Myocyte (in vitro differentiated cells): ENCODE measurements at regions not wholly inside any gene's neighbourhood (a gene's known extent, or its start where the extent isn't known, plus 50 kb on each side); places are given as distances from the start of the nearest gene placed in this dataset.
A peak's percentile ranks its signal among the peaks of the same experiment; 100 is the strongest.

Source experiments
- DNase-seq: peaks from one replicate; pipeline ENCODE4 v3.0.0-alpha.2; 2012; ENCODE audit warnings: low read depth

DNA sequence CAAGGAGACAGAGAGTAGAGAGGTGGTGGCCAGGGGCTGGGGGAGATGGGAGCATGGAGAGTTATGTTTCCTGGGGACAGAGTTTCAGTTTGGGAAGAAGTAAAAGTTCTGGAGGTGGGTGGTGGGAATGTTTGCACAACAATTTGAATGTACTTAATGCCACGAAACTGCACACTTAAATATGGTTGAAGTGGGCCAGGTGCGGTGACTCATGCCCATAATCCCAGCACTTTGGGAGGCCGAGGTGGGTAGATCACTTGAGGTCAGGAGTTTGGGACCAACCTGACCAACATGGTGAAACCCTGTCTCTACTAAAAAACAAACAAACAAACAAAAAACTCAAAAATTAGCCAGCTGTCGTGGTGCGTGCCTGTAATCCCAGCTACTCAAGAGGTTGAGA is 137.2 kb downstream of the PFKFB3 start:
- no peak for DNase-seq

DNA sequence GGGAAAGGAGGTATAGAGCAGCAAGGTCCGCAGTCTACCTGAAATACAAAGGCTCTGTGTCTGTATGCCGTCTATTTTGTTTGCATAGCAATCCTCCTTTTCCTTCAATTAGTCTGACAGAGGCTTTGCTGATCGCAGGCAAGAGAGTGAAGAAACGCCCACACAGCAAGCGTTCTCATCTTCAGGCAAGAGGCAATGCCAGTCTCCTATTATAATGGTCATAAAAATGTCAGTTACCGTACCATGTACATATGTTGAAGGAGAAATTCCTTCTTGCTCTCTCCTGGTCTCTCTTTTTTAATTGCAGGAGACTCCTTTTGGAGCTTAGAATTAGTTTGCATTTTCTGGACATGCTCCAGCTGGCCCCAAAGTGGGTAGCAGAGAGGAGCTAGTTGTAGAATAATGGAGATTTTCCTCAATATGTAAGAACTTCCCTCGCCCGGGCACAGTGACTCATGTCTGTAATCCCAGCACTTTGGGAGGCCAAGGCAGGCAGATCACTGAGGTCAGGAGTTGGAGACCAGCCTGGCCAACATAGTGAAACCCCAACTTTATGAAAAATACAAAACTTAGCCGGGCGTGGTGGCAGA is 139.5 kb downstream of the PFKFB3 start:
- no peak for DNase-seq

DNA sequence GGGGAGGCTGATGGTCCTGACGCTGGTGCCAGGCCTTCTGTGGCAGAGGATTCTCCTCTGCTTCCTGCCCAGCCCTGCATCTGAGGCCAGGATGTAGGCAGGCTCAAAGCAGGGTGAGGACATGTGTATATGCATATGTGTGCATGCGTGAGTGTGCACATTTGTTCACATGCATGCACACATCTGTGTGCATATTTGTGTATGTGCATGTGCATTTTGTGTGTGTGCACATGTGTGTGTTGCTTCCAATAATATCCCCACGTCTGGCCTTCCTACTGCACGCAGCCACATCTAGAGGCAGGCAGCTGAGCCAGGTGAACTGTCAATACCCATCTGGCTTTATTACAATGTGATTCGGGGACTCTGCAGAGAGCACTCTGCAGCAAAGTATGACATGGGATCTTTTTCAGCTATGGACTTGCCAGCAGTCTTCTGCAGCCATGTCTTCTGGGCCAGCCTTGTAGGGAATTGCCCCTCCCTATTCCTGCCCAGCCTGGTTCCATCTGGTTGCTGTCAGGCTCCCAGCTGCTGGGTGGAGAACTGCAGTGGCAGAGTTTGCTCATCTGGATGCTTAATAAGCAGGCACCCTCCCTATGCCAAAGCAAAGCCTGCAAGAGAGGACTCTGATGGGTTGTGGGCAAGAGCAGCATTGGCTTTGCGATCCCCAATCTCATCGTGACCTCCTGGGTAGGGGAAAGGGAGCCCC is 140.7 kb downstream of the PFKFB3 start:
- DNase-seq, result no peak

DNA sequence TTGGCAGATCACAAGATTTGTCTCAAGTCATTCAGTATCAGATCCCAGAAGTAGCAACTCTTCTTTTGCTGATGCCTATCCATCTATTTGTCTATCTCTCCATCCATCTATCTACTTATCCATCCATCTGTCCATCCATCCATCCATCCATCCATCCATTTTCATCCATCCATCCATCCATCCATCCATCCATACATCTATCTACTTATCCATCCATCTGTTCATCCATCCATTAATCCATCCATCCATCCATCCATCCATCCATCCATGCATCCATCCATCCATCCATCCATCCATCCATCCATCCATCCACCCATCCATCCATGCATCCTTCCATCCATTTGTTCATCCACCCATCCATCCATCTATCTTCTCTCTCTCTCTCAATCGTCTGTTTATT is 142.7 kb downstream of the PFKFB3 start:
- DNase-seq, result no peak

DNA sequence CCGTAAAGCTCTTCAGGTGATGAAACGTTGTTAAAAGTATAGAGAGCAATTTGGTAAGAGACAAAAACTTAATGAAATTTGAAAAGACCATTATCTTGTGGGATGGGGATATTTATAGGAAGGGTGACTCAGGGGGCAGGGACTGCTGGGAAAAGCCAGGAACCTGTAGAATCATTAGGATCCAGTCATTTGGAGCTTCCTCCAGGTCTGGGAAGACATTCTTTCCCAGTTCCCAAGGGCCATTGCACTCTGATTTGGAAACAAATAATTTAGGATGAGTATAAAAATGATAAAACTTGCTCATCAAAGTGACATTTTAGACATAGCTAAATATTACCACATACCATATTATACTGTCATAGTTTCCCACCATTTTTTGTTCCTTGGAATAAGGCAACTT is 143.9 kb downstream of the PFKFB3 start:
- no peak for DNase-seq

DNA sequence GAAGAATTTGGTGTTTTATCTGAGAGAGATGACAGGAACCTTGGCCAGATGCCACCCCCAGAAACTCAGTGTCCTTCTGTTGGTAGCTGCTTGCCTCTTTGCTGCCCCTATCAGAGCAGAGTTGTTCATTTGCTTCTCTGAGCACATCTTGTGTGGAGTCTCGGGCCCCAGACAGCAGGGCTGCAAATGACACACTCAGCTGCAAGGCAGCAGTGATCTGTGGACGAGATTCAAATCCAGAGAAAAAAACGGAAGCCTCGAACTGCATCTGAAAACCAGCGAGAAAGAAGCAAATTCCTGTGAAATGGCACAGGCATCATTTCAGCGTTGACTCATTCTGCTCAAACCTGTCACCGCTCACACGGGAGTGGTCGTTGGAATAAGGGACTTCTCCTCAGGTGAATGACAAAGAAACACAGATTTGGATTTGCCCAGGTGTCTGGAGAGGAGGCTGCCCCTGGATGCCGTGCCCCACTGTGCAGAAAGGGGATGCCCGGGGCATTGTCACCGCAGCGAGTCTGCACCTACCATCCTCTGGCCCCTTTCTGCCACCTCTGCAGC is 144.7 kb downstream of the PFKFB3 start:
- DNase-seq, result no peak

DNA sequence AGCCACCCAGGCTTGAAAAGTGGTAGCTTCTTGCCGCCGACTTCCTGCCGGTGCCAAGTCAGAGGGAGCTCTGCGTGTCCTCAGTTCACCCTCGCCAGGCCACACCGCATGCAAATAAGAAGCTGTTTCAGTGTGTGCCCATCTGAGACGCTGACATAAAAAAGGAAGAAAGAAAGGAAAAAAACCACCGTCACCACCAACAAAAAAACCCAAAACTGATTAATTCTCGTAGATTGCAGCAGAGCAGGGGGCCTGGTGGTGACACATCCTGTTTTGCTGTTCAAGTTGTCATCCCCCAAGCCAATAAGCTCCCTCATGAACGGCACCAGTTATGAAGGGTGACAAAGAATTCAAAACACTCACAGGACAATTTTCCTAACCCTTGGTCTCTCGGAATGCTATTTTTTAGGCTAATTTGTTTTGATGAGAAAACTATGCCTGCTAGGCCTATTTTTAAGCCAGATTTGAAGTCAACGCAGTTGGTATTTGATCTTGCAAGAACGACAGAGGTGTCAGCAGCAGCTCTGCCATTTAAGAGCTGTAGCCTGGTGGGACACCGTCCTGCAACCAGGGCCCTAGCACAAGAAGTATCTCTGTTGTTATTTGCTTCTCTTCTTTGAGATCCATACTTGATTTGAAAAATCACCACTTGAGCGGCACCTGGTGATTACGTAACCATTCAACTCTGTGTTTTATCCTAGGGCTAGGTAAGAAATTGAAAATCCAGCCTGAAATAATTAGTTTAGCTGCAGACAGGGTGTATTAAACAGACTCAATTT is 145.6 kb downstream of the PFKFB3 start:
- DNase-seq, result peak; percentile 31

DNA sequence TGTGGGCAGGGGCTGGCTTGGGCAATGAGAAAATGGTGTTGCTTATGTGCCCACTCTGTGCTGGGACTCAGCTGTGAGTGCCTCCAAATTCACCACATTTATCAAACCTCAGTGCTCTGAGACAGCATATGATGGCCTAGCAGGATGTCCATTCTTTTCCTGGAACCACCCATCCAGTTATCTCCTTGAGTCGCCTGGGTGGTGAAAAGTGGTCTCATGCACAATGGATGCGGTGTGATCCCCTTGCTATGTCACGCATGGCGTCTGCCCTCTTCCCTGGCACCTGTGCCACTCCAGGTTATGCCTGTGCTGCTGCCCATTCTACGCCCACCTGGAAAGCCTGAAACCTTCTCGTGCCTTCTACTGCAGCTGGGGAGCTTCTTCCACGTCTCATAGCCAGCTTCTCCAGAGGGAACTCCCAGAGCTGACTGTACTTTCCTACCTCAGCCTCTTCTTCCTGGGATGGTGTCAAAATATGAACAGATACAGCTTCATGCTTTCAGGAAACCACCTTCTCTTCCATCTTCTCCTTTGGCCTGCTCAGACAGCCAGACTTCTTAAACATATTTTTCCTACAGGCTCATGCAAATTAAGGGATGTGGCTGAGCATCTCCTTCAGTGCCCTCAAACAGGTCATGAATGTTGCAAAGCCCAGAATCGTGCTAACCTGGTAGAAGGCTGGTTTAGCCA is 147.3 kb downstream of the PFKFB3 start:
- no peak for DNase-seq

DNA sequence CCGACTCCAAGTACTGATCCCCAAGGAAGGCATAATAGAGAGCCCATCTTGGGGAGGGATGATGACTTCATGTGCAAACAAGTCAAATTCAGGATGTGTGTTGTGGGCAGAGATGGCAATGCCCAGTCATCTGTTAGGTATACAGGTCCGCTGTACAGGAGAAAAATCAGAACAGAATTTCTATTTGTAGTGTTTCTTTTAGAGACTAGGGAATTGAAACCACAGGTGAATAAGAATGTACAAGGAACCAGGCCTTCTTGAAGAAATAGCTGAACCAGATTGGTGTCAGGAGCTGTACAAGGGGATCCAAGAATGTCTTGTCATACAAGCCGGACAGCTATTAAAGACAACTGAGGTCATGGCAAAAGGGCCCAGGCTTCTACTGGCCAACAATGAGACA is 147.9 kb downstream of the PFKFB3 start:
- DNase-seq, result no peak

DNA sequence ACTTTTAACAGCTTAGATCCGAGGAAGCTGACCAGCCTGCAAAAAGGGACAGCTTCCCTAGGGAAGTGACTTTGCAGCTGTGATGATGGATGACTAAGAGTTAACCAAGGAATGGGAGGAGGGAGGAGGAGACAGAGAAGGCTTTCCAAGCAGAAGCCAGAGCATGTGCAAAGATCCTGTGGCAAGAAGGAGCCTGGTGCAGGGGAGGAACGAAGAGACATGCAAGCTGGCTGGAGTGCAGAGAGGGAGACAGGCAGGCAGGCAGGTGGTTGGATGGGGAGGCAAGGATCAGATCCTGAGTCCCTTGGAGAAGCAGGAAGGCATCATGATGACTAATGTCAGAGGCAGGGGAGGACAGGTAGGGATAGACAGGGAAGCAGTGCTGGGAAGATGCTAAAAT is 148.8 kb downstream of the PFKFB3 start:
- no peak for DNase-seq

DNA sequence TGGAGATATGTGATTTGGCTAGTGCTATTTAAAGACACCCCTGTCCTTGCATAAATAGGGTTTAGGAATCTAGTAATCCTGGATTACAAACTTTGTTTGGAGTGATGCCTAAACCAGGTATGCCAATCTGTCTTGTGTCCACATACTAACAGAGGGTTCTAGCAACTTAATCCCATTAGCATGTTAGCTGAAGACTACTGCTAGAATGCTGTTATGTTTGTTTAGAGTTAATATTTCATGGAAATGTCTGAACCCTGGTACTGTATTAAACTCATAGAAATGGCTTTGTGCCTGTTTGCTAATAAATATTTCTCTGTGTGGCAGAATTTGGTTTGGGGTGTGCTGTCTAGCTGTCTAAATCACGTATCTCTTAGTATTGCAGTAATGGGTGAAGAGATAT is 150.8 kb downstream of the PFKFB3 start:
- no peak for DNase-seq

DNA sequence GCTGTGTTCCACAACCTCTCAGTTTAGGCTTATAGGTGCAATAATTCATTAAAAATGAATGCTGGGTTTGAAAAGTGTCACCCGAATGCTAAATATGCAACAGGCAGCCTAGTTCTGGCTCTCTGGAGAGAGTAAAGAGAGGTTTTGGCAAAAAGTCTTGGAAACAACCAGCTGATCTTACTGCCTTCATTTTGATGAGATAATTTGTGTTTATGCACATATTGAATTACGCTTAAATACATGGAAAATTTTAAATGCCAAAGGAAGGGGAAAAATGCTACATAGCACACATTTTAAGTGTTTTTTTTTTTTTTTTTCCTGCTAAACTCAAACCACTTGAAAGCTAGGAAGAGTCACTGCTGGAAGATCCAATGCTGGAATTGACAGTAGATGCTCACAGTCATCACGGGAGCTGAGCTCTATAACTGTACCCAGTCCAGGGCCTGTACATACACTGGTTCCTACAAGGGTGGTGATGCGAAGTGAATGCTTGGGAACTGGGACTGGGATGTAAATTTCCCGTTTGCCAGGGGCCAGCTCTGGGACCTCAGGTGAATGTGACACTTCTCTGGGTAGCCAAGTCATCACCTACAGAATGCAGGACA is 151.5 kb downstream of the PFKFB3 start:
- no peak for DNase-seq

DNA sequence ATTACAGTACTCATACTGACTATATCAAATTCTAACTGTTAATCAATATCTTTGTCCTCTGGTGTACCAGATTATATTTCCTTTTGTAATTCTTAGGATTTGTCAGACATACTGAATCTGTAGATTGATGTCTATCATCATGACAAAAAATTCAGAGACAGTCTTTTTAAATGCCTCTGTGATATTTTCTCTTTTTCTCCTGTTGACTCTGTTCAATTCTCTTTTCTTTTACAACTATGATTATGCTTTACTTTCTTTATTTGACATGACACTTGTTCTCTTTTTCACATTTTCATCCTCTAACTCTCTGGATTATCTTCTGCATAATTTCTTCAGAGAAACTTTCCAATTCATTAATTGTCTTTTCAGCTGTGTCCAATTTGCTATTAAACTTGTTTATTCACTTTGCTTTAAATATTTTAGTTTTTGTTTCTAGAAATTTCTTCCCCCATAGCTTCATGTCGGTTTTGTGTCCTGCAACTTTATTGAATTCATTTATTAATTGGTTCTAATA is 153.6 kb downstream of the PFKFB3 start:
- DNase-seq, result no peak

DNA sequence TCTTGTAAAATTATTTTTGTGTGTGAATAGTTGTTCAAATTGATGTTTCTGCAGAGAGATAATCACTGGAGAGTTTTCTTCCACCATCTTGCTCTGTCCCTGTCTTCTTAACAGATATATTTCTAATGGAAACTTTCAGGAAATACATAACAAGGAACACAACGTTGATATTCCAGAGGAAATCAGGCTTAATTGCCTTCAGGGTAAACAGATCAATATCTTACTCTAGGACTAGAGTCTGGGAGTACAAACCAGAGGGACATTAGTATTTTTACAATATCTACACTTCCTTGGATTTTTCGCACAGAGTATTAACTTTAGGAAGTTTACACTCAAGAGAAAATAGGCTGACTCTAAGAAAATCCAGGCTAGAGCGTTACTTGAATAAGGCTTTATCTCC is 159.1 kb downstream of the PFKFB3 start:
- DNase-seq, result no peak

DNA sequence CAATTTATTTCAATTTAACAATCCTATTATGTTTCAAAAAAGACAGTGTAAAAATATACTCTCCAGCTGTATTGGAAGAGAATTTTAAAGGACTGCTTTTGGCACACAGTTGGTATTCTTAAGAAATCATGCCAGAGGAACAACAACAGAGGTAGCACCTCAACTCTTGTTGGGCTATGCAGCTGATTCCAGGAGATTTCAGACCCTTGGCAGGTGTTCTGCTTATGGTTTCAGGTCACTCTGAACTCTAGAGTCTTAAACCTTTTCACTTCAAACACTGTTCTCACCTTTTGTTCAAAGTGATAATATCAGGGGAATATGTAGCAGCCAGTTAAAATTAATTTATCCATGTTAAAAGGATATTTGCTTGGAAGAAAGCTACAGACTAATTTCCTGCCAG is 160.1 kb downstream of the PFKFB3 start:
- DNase-seq, result no peak

DNA sequence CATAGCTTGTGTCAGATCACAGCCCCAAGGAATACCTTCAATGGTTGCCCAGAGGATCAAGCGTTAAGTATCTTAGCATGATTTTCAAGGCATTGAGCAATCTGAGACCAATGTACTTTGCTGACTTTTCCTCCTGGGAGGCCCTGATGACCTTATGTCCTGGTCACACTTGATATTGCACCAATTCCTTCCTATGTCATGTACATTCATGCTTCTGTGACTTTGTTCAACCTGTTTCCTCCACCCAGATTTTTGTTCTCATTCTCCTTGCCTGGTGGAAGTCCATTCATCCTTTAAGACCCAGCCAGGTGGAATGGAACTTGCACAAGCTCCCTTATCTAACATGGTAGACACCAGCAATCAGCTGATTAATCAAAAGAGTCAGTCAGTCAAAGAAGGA is 160.8 kb downstream of the PFKFB3 start:
- no peak for DNase-seq

DNA sequence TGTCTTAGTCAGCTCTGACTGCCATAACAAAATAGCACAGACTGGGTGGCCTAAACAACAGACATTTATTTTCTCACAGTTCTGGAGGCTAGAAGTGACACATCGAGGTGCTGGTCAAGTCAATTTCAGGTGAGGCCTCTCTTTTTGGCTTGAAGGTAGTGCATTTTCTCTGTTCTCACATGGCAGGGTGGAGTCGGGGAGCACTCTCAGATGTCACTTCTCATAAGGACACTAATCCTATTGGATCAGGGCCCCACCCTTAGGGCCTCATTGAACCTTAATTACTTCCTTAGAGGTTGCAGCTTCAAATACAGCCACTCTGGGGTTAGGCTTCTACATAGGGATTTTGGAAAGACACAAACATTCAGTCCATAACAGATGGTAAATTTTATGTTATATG is 161.6 kb downstream of the PFKFB3 start:
- no peak for DNase-seq

DNA sequence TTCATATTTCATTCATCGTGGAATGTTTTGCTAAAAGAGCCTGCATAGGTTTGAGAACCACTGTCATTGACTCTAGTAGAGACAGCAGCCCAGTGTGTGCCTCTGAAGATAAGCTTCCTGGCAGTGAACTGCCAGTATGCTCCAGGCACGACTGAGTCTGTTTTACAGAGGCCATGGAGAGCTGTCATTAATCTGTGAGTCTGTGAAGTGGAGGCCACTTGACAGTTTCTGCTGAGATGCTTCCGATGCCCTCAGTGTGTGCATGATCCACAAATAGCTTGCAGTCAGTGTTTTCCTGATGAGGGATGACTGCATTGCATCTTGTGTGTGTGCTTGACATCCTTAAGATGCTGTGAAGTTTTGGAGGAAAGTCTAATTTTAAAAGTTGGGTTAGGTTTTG is 162.2 kb downstream of the PFKFB3 start:
- DNase-seq, result no peak

DNA sequence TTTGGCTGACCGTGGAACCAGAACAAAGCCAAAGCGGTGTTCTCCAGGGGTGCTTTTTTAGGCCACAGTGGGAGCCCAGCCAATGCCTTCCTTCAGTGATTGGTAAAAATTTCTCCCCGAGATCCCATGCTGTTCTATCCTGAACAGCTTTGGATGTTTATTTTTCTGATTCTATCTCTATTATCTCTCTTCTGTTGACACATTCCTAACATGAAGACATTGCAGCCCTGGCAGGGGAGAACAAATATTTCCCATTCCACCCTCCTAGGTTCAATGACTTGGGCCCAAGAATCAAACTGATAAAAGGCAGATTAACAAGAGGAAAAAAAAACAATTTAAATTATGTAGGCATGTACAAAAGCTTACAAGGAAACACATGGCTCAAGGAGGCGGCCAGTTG is 162.7 kb downstream of the PFKFB3 start:
- no peak for DNase-seq
